ENCODE measurements at regions not wholly inside any gene's neighbourhood (a gene's known extent, or its start where the extent isn't known, plus 50 kb on each side); places are given as distances from the start of the nearest gene placed in this dataset.
A peak's percentile ranks its signal among the peaks of the same experiment; 100 is the strongest.
"Not testable (repeated sequence)": the region's sequence is repeated elsewhere in the genome, so short reads cannot be mapped to it uniquely, and the experiment has no call there.

- H3K27ac Mint-ChIP-seq = no peak overlapping the region
- ATAC-seq (no peak), DNase-seq (no peak)
- ChIA-PET POLR2A (no interaction called here), CTCF (no interaction called here)
- H3K4me1 Mint-ChIP-seq = no peaks in the 10 kb centered on the region
- H3K4me3 Mint-ChIP-seq = no peak overlapping the region
- intact Hi-C loops (cut with DNase I, micrococcal nuclease) = no loop called here
- no peaks in the 10 kb centered on the region for H3K36me3 Mint-ChIP-seq (ENCODE audit: low read depth)
- H3K27me3 Mint-ChIP-seq = peaks cover 16% of the 10 kb centered on the region
- H3K9me3 Mint-ChIP-seq (ENCODE audit: low read depth) = no peaks in the 10 kb centered on the region
Measured at GRCh38 chr10:14422431-14422830, 91.7 kb upstream of the FRMD4A start.

- Mint-ChIP-seq H3K36me3 (ENCODE audit: low read depth) (no peaks in the 10 kb centered on the region), H3K9me3 (ENCODE audit: low read depth) (no peaks in the 10 kb centered on the region), H3K4me1 (no peaks in the 10 kb centered on the region), H3K27me3 (peaks cover 15% of the 10 kb centered on the region), H3K4me3 (no peak overlapping the region), H3K27ac (no peak overlapping the region)
- DNase-seq (no peak), ATAC-seq (no peak)
- ChIA-PET CTCF (interaction anchor here (0.7 kb wide), 1 partner anchor 23 kb away, joined by 3 read pairs; no protein-coding TSS in a partner anchor), POLR2A (no interaction called here)
- intact Hi-C loops (cut with DNase I, micrococcal nuclease) = no loop called here
Measured at GRCh38 chr10:14421941-14422340, 91.2 kb upstream of the FRMD4A start.

DNA sequence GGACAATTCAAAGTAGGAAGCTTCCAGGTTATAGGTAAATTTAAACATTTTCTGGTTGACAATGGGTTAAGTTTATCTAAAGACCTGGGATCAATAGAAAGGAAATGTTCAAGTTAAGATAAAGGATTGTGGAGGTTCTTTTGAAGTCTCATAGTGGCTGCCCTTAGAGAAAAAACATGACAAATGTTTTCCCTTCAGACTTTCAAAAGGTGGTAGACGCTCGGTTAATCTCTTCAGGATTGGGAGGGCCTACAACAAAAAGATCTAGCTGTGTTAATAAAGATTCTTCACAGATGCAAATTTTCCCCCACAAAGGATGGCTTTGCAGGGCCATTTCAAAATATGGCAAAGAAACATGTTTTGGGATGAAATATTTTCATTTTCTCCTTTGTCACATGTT is 86.6 kb upstream of the FRMD4A start:
- DNase-seq; H3K9me3 Mint-ChIP-seq (ENCODE audit: low read depth); intact Hi-C loops (cut with DNase I, micrococcal nuclease); ATAC-seq; H3K36me3 Mint-ChIP-seq (ENCODE audit: low read depth); H3K4me1 Mint-ChIP-seq; H3K4me3 Mint-ChIP-seq; H3K27ac Mint-ChIP-seq; POLR2A ChIA-PET: not testable (repeated sequence)
- CTCF ChIA-PET = interaction anchor here (0.9 to 1.6 kb wide), 2 partner anchors 40 to 44 kb away, joined by 3 read pairs; no protein-coding TSS in a partner anchor
- H3K27me3 Mint-ChIP-seq = peaks cover 31% of the 10 kb centered on the region

- Mint-ChIP-seq H3K36me3 (ENCODE audit: low read depth) (no peaks in the 10 kb centered on the region), H3K27me3 (peaks cover 32% of the 10 kb centered on the region), H3K9me3 (ENCODE audit: low read depth) (no peaks in the 10 kb centered on the region), H3K4me1 (no peaks in the 10 kb centered on the region), H3K4me3 (no peak overlapping the region), H3K27ac (no peak overlapping the region)
- DNase-seq (no peak), ATAC-seq (no peak)
- intact Hi-C loops (cut with DNase I, micrococcal nuclease) = no loop called here
- ChIA-PET CTCF (interaction anchor here (0.9 kb wide), 1 partner anchor 43 kb away, joined by 3 read pairs; no protein-coding TSS in a partner anchor), POLR2A (no interaction called here)
Measured at GRCh38 chr10:14416308-14416700, 85.6 kb upstream of the FRMD4A start.

DNA sequence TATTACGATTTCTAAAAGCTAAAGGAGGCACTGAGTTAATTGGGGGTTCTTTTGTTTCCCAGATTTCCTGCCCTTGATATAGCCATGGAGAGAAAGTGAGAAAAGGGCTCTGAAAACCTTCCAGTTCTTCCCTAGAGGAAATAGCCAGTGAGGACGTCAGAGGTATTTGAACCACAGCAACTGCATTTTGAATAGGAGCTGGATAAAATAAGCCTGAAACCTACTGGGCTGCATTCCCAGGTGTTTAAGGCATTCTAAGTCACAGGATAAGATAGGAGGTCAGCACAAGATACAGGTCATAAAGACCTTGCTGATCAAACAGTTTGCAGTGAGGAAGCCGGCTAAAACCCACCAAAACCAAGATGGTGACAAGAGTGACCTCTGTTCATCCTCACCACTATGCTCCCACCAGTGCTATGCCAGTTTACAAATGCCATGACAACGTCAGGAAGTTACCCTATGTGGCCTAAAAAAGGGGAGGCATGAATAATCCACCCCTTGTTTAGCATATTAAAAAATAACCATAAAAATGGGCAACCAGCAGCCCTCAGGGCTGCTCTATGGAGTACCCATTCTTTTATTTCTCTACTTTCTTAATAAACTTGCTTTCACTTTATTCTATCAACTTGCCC is 85.1 kb upstream of the FRMD4A start:
- CTCF ChIA-PET = interaction anchor here (0.9 kb wide), 1 partner anchor 76 kb away, joined by 3 read pairs; no protein-coding TSS in a partner anchor
- peaks cover 2% of the 10 kb centered on the region for H3K4me1 Mint-ChIP-seq
- no peak overlapping the region for H3K27ac Mint-ChIP-seq
- DNase-seq (no peak), ATAC-seq (no peak)
- no peaks in the 10 kb centered on the region for H3K36me3 Mint-ChIP-seq (ENCODE audit: low read depth)
- no peak overlapping the region for H3K4me3 Mint-ChIP-seq
- intact Hi-C loops (cut with DNase I, micrococcal nuclease) = no loop called here
- H3K9me3 Mint-ChIP-seq (ENCODE audit: low read depth) = no peaks in the 10 kb centered on the region
- POLR2A ChIA-PET = no interaction called here
- H3K27me3 Mint-ChIP-seq = peaks cover 34% of the 10 kb centered on the region

DNA sequence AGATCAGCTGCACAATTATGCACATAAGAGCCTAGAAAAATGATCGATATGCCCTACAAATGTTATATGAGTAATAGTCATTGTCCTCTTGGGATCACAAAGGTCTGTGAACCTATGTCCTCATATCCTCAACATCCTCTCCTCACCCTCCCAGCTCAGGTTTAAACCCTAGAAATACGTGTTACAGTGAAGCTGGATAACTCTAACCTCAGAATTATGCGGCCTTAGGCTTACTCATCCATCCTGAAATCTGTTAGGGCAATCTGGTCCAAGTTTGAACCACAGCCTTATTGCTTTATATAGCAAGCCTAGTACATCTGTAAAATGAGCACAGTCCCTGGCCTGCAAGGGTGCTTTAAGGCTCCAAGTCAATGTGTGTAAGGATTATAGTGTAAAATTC is 84.2 kb upstream of the FRMD4A start:
- no peak for DNase-seq
- no peak overlapping the region for H3K4me3 Mint-ChIP-seq
- ATAC-seq = no peak
- POLR2A ChIA-PET = no interaction called here
- H3K36me3 Mint-ChIP-seq (ENCODE audit: low read depth) = peaks cover 2% of the 10 kb centered on the region
- CTCF ChIA-PET = interaction anchor here (0.9 kb wide), 1 partner anchor 77 kb away, joined by 3 read pairs; no protein-coding TSS in a partner anchor
- H3K27me3 Mint-ChIP-seq = peaks cover 38% of the 10 kb centered on the region
- no peak overlapping the region for H3K27ac Mint-ChIP-seq
- intact Hi-C loops (cut with DNase I, micrococcal nuclease) = no loop called here
- peaks cover 2% of the 10 kb centered on the region for H3K9me3 Mint-ChIP-seq (ENCODE audit: low read depth)
- H3K4me1 Mint-ChIP-seq = peaks cover 9% of the 10 kb centered on the region

DNA sequence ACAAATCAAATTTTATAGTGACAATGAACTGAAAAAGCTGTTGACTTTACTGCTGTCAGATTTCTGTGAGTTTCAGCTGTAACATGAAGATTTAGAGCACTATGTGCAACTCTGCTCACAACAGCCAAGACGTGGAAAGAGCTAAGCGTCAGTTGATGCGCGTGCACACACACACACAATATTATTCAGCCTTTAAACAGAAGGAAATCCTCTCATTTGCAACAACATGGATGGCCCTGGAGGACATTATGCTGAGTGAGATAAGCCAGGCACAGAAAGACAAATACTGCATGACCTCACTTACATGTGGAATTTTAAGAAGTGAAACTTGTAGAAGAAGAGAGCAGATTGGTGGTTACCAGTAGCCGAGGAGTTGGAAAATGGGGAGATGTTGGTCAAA is 82.8 kb upstream of the FRMD4A start:
- POLR2A ChIA-PET = no interaction called here
- Mint-ChIP-seq H3K27ac (no peak overlapping the region), H3K36me3 (ENCODE audit: low read depth) (peaks cover 2% of the 10 kb centered on the region), H3K9me3 (ENCODE audit: low read depth) (peaks cover 8% of the 10 kb centered on the region), H3K4me1 (peaks cover 21% of the 10 kb centered on the region), H3K4me3 (no peak overlapping the region), H3K27me3 (peaks cover 38% of the 10 kb centered on the region)
- intact Hi-C loops (cut with DNase I, micrococcal nuclease) = no loop called here
- CTCF ChIA-PET = no interaction called here
- DNase-seq (no peak), ATAC-seq (no peak)

DNA sequence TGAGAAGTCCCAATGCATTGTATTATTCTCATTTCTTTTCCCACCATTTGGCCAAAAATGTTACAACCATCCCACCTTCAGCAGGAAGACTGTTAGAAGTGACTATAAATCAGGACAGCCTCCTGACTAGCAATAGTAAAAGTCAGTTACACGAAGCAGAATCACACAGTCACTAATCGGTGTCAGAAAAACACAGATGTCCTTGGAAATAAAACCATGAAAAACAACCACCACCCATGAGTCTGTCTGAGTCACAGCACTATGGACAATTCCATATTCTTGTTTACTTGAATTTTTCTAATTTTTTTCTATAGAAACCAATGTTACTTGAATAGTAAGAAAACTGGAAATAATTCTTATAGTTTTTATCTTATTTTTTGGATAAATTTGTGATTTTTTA is 81.9 kb upstream of the FRMD4A start:
- Mint-ChIP-seq H3K27ac (no peak overlapping the region), H3K4me1 (peaks cover 22% of the 10 kb centered on the region), H3K36me3 (ENCODE audit: low read depth) (peaks cover 2% of the 10 kb centered on the region), H3K27me3 (peaks cover 35% of the 10 kb centered on the region), H3K4me3 (no peak overlapping the region), H3K9me3 (ENCODE audit: low read depth) (peaks cover 8% of the 10 kb centered on the region)
- ChIA-PET CTCF (no interaction called here), POLR2A (no interaction called here)
- no peak for ATAC-seq
- DNase-seq = no peak
- intact Hi-C loops (cut with DNase I, micrococcal nuclease) = no loop called here

GRCh38 chr10:14409856-14410458 is 79.2 kb upstream of the FRMD4A start:
- H3K27me3 Mint-ChIP-seq = peaks cover 47% of the 10 kb centered on the region
- ATAC-seq (no peak), DNase-seq (no peak)
- peaks cover 2% of the 10 kb centered on the region for H3K36me3 Mint-ChIP-seq (ENCODE audit: low read depth)
- CTCF ChIA-PET = interaction anchor here (0.6 to 2.8 kb wide), 3 partner anchors 14 to 46 kb away, joined by 3 to 10 read pairs (median 3); no protein-coding TSS in a partner anchor
- peak overlapping the region; percentile 81 for H3K27ac Mint-ChIP-seq
- H3K4me1 Mint-ChIP-seq = peaks cover 22% of the 10 kb centered on the region
- intact Hi-C loops (cut with DNase I, micrococcal nuclease) = loop anchor here (1.0 kb wide), 2 partner anchors 20 to 24 kb away; no protein-coding TSS in a partner anchor
- peaks cover 8% of the 10 kb centered on the region for H3K9me3 Mint-ChIP-seq (ENCODE audit: low read depth)
- POLR2A ChIA-PET = interaction anchor here (1.1 to 1.5 kb wide), 2 partner anchors 24 to 224 kb away, joined by 3 to 20 read pairs; no protein-coding TSS in a partner anchor
- no peak overlapping the region for H3K4me3 Mint-ChIP-seq

- H3K4me1 Mint-ChIP-seq = peaks cover 22% of the 10 kb centered on the region
Measured at GRCh38 chr10:14409247-14409646, 78.5 kb upstream of the FRMD4A start.

DNA sequence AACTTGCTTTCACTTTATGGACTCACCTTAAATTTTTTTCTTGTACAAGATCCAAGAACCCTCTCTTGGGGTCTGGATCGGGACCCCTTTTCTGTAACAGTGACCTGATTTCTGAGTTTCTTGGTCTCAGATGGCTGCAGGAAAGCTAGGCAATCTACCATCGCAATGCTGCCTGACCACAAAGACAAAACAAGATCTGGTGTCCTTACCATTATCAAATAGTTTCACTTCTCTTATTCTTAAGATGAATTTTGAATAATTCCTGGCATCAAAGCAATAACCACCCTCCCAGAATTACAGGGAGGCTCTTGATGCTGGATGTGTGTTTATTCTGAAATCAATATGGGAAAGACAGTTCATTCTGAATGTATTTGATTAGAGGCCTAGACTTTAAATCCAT is 77.4 kb upstream of the FRMD4A start:
- Mint-ChIP-seq H3K4me3 (no peak overlapping the region), H3K4me1 (peaks cover 22% of the 10 kb centered on the region), H3K27me3 (peaks cover 45% of the 10 kb centered on the region), H3K9me3 (ENCODE audit: low read depth) (peaks cover 8% of the 10 kb centered on the region), H3K27ac (no peak overlapping the region), H3K36me3 (ENCODE audit: low read depth) (peaks cover 2% of the 10 kb centered on the region)
- CTCF ChIA-PET = interaction anchor here (0.7 to 2.8 kb wide), 4 partner anchors 8 to 316 kb away, joined by 3 to 10 read pairs (median 3); no protein-coding TSS in a partner anchor
- intact Hi-C loops (cut with DNase I, micrococcal nuclease) = no loop called here
- DNase-seq (no peak), ATAC-seq (no peak)
- POLR2A ChIA-PET = interaction anchor here (1.5 kb wide), 1 partner anchor 223 kb away, joined by 20 read pairs; no protein-coding TSS in a partner anchor

More at GRCh38 chr10:14409247-14409646, 78.5 kb upstream of the FRMD4A start:
- peaks cover 48% of the 10 kb centered on the region for H3K27me3 Mint-ChIP-seq
- ATAC-seq (peak; percentile 83), DNase-seq (peak; percentile 68)
- peak overlapping the region; percentile 81 for H3K27ac Mint-ChIP-seq
- ChIA-PET POLR2A (interaction anchor here (1.1 to 1.5 kb wide), 2 partner anchors 23 to 224 kb away, joined by 3 to 20 read pairs; no protein-coding TSS in a partner anchor), CTCF (interaction anchor here (0.6 to 2.8 kb wide), 5 partner anchors 14 to 179 kb away, joined by 3 to 10 read pairs (median 3); no protein-coding TSS in a partner anchor)
- peaks cover 8% of the 10 kb centered on the region for H3K9me3 Mint-ChIP-seq (ENCODE audit: low read depth)
- intact Hi-C loops (cut with DNase I, micrococcal nuclease) = loop anchor here (1.0 kb wide), 2 partner anchors 19 to 23 kb away; no protein-coding TSS in a partner anchor
- peaks cover 2% of the 10 kb centered on the region for H3K36me3 Mint-ChIP-seq (ENCODE audit: low read depth)
- H3K4me3 Mint-ChIP-seq = no peak overlapping the region
